GM12878 (cell line): ENCODE measurements at regions not wholly inside any gene's neighbourhood (a gene's known extent, or its start where the extent isn't known, plus 50 kb on each side); places are given as distances from the start of the nearest gene placed in this dataset.

Experiments used
- CHD2 ChIP-seq: IDR thresholded peaks from 2 replicates; pipeline ENCODE4 v1.6.1; 2011; ENCODE audit warnings: low read depth, low read length, improper control_type of control experiment, borderline replicate concordance
- EZH2 ChIP-seq: IDR thresholded peaks from 2 replicates; pipeline ENCODE4 v1.6.1; 2012; ENCODE audit warnings: low read depth, mild to moderate bottlenecking, control low read depth, inconsistent platforms, low read length, borderline replicate concordance; ENCODE audit not compliant: control insufficient read depth
- NBN ChIP-seq: fragments of 450-650 bp; IDR thresholded peaks from 2 replicates; pipeline ENCODE4 v1.6.1; 2016
- PAX5 ChIP-seq: IDR thresholded peaks from 2 replicates; pipeline ENCODE4 v1.6.1; 2011; ENCODE audit warnings: low read depth, low read length, borderline replicate concordance
- POLR2A ChIP-seq: IDR thresholded peaks from 2 replicates; pipeline ENCODE4 v1.6.1; 2011; ENCODE audit warnings: low read depth, mild to moderate bottlenecking, low read length
- POLR2AphosphoS5 ChIP-seq: IDR thresholded peaks from 2 replicates; pipeline ENCODE4 v1.6.1; 2011; ENCODE audit warnings: mild to moderate bottlenecking, low read length, inconsistent platforms
- RAD51 ChIP-seq: fragments of 450-650 bp; IDR thresholded peaks from 2 replicates; pipeline ENCODE4 v1.6.1; 2016; ENCODE audit warnings: moderate library complexity, mild to moderate bottlenecking, inconsistent platforms
- RFX5 ChIP-seq: IDR thresholded peaks from 2 replicates; pipeline ENCODE4 v1.6.1; 2011; ENCODE audit warnings: low read depth, low read length, improper control_type of control experiment
- SP1 ChIP-seq: IDR thresholded peaks from one replicate; pipeline ENCODE4 v1.6.1; 2011; ENCODE audit warnings: low read depth, low read length
- ZNF24 ChIP-seq: fragments of 450-650 bp; IDR thresholded peaks from 2 replicates; pipeline ENCODE4 v1.6.1; 2017; ENCODE audit warnings: antibody characterized with exemption, mild to moderate bottlenecking
- ZNF274 ChIP-seq: IDR thresholded peaks from one replicate; pipeline ENCODE4 v1.8.0; 2011; ENCODE audit not compliant: insufficient read length, insufficient read depth
- TF ChIP-seq, protein P1 (sequence below), 3 experiments: IDR thresholded peaks in 2 of 3; conservative IDR thresholded peaks in 1 of 3; 2 replicates each; pipeline ENCODE4 v1.5.1; 2011; ENCODE audit warnings: low read depth in 3 of 3, low read length in 3 of 3, mild to moderate bottlenecking in 3 of 3, control low read depth in 2 of 3, moderate library complexity in 2 of 3, inconsistent platforms in 1 of 3, mixed read lengths in 1 of 3; ENCODE audit not compliant: control insufficient read depth in 2 of 3, insufficient read depth in 1 of 3; ENCODE audit errors: extremely low read depth in 1 of 3

DNA sequence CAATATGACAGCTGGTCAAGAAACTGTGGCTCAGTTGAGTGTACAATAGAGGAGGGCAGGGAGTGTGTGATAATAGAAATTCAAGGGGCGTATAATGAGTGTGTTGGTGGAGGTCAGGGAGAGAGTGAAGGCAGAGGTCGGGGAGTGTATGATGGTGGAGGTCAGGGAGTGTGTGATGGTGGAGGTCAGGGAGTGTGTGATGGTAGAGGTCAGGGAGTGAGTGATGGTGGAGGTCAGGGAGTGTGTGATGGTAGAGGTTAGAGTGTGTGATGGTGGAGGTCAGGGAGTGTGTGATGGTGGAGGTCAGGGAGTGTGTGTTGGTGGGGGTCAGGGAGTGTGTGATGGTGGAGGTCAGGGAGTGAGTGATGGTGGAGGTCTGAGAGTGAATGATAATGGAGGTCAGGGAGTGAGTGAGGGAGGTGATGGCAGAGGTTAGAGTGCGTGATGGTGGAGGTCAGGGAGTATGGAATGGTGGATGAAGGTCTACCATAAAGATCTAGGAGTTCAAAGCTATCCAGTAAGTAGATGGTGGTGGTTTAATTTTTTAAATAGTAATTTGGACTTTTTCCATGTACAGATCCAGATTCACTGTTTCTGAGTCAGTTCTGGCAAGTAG lies 57.7 kb upstream of the TNS3 start:
- TF ChIP-seq POLR2AphosphoS5 (no peak), PAX5 (no peak), NBN (no peak), POLR2A (no peak), ZNF274 (no peak), CHD2 (no peak), RAD51 (no peak), EZH2 (no peak), RFX5 (no peak), ZNF24 (no peak), SP1 (no peak)
- TF ChIP-seq, protein P1, sequence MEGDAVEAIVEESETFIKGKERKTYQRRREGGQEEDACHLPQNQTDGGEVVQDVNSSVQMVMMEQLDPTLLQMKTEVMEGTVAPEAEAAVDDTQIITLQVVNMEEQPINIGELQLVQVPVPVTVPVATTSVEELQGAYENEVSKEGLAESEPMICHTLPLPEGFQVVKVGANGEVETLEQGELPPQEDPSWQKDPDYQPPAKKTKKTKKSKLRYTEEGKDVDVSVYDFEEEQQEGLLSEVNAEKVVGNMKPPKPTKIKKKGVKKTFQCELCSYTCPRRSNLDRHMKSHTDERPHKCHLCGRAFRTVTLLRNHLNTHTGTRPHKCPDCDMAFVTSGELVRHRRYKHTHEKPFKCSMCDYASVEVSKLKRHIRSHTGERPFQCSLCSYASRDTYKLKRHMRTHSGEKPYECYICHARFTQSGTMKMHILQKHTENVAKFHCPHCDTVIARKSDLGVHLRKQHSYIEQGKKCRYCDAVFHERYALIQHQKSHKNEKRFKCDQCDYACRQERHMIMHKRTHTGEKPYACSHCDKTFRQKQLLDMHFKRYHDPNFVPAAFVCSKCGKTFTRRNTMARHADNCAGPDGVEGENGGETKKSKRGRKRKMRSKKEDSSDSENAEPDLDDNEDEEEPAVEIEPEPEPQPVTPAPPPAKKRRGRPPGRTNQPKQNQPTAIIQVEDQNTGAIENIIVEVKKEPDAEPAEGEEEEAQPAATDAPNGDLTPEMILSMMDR (IDR thresholded peaks at IDR 0.05 in 2 of 3, conservative IDR thresholded peaks at IDR 0.05 in 1 of 3; ENCODE audit: control insufficient read depth in 2 of 3, extremely low read depth in 1 of 3, insufficient read depth in 1 of 3, low read depth in 3 of 3, low read length in 3 of 3), result no peak
